Urinary bladder (tissue), 3 donors: ENCODE measurements at regions not wholly inside any gene's neighbourhood (a gene's known extent, or its start where the extent isn't known, plus 50 kb on each side); places are given as distances from the start of the nearest gene placed in this dataset.

ENCODE experiments used
- DNase-seq: peaks from one replicate; pipeline ENCODE4 v3.0.0-alpha.2; 2015; ENCODE audit errors: extremely low spot score
- H3K27ac ChIP-seq: one replicate; pipeline ENCODE4 v1.5.1; 2013; ENCODE audit warnings: low read depth, mild to moderate bottlenecking, moderate library complexity
- H3K36me3 ChIP-seq: one replicate; pipeline ENCODE4 v1.6.1; 2013; ENCODE audit warnings: mild to moderate bottlenecking, moderate library complexity; ENCODE audit not compliant: insufficient read depth
- H3K4me1 ChIP-seq: one replicate; pipeline ENCODE4 v1.6.1; 2013; ENCODE audit warnings: mild to moderate bottlenecking, moderate library complexity; ENCODE audit not compliant: insufficient read depth
- H3K4me3 ChIP-seq: one replicate; pipeline ENCODE4 v1.5.1; 2013; ENCODE audit warnings: low read depth, low read length
- WGBS: extraction: QIAGEN DNeasy Blood & Tissue Kit; methylation state at CpG from one replicate; pipeline ENCODE4 v1.1.7; 2013; 5-methylcytosine and 5-hydroxymethylcytosine counted together
- donor health status: healthy with polysubstance abuse.
- donor health status: healthy.

- WGBS, result 82% methylated on average over 9 of the region's 9 CpGs
- no peaks in the 10 kb centered on the region for H3K4me1 ChIP-seq
- no peak for DNase-seq
- no peak overlapping the region for H3K4me3 ChIP-seq
- no peak overlapping the region for H3K27ac ChIP-seq
- no peaks in the 10 kb centered on the region for H3K36me3 ChIP-seq
Observed at GRCh38 chrX:68929332-68930150, 100.7 kb downstream of the EFNB1 start.

GRCh38 chrX:68928401-68928800 is 99.6 kb downstream of the EFNB1 start:
- H3K36me3 ChIP-seq, result no peaks in the 10 kb centered on the region
- H3K4me3 ChIP-seq, result no peak overlapping the region
- WGBS, result 99% methylated on average over 7 of the region's 7 CpGs
- H3K27ac ChIP-seq, result no peak overlapping the region
- no peak for DNase-seq
- H3K4me1 ChIP-seq, result no peaks in the 10 kb centered on the region

- Histone ChIP-seq H3K4me3 (no peak overlapping the region), H3K36me3 (no peaks in the 10 kb centered on the region), H3K27ac (no peak overlapping the region), H3K4me1 (no peaks in the 10 kb centered on the region)
- 94% methylated on average over 5 of the region's 5 CpGs for WGBS
- no peak for DNase-seq
Observed at GRCh38 chrX:68927178-68927577, 98.4 kb downstream of the EFNB1 start.

- WGBS, result 88% methylated on average over 2 of the region's 2 CpGs
- no peak for DNase-seq
- Histone ChIP-seq H3K27ac (no peak overlapping the region), H3K4me3 (no peak overlapping the region), H3K4me1 (no peaks in the 10 kb centered on the region), H3K36me3 (no peaks in the 10 kb centered on the region)
Observed at GRCh38 chrX:68923147-68923546, 94.3 kb downstream of the EFNB1 start.

GRCh38 chrX:68922013-68922412 is 93.2 kb downstream of the EFNB1 start:
- H3K36me3 ChIP-seq, result no peaks in the 10 kb centered on the region
- DNase-seq, result no peak
- WGBS, result 83% methylated on average over 6 of the region's 6 CpGs

GRCh38 chrX:68920561-68920960 is 91.7 kb downstream of the EFNB1 start:
- WGBS, result 44% methylated on average over 7 of the region's 7 CpGs
- H3K27ac ChIP-seq, result no peak overlapping the region
- no peak overlapping the region for H3K4me3 ChIP-seq
- H3K4me1 ChIP-seq, result no peaks in the 10 kb centered on the region
- no peaks in the 10 kb centered on the region for H3K36me3 ChIP-seq
- DNase-seq, result no peak

More at GRCh38 chrX:68922013-68922412, 93.2 kb downstream of the EFNB1 start:
- Histone ChIP-seq H3K4me3 (no peak overlapping the region), H3K4me1 (no peaks in the 10 kb centered on the region), H3K27ac (no peak overlapping the region)

GRCh38 chrX:68919707-68920106 is 90.9 kb downstream of the EFNB1 start:
- no peak overlapping the region for H3K4me3 ChIP-seq
- no peaks in the 10 kb centered on the region for H3K4me1 ChIP-seq
- no peak overlapping the region for H3K27ac ChIP-seq
- H3K36me3 ChIP-seq, result no peaks in the 10 kb centered on the region
- no peak for DNase-seq

GRCh38 chrX:68918202-68918601 is 89.4 kb downstream of the EFNB1 start:
- Histone ChIP-seq H3K36me3 (no peaks in the 10 kb centered on the region), H3K4me3 (no peak overlapping the region), H3K4me1 (no peaks in the 10 kb centered on the region), H3K27ac (no peak overlapping the region)
- 93% methylated on average over 2 of the region's 2 CpGs for WGBS
- DNase-seq, result no peak

- no peak for DNase-seq
- Histone ChIP-seq H3K27ac (no peak overlapping the region), H3K36me3 (no peaks in the 10 kb centered on the region), H3K4me3 (no peak overlapping the region), H3K4me1 (no peaks in the 10 kb centered on the region)
Observed at GRCh38 chrX:68917799-68918198, 89.0 kb downstream of the EFNB1 start.

GRCh38 chrX:68916891-68917290 is 88.1 kb downstream of the EFNB1 start:
- H3K27ac ChIP-seq, result no peak overlapping the region
- no peak for DNase-seq
- 89% methylated on average over 8 of the region's 8 CpGs for WGBS
- no peak overlapping the region for H3K4me3 ChIP-seq
- no peaks in the 10 kb centered on the region for H3K36me3 ChIP-seq
- H3K4me1 ChIP-seq, result no peaks in the 10 kb centered on the region

- H3K36me3 ChIP-seq, result no peaks in the 10 kb centered on the region
- DNase-seq, result no peak
- no peak overlapping the region for H3K4me3 ChIP-seq
- H3K27ac ChIP-seq, result no peak overlapping the region
- 82% methylated on average over 2 of the region's 2 CpGs for WGBS
- H3K4me1 ChIP-seq, result no peaks in the 10 kb centered on the region
Observed at GRCh38 chrX:68915778-68916177, 87.0 kb downstream of the EFNB1 start.

- Histone ChIP-seq H3K36me3 (no peaks in the 10 kb centered on the region), H3K27ac (no peak overlapping the region), H3K4me1 (no peaks in the 10 kb centered on the region), H3K4me3 (no peak overlapping the region)
- DNase-seq, result no peak
- WGBS, result 85% methylated on average over 8 of the region's 8 CpGs
Observed at GRCh38 chrX:68914479-68914946, 85.7 kb downstream of the EFNB1 start.

- Histone ChIP-seq H3K4me1 (no peaks in the 10 kb centered on the region), H3K27ac (no peak overlapping the region), H3K36me3 (no peaks in the 10 kb centered on the region), H3K4me3 (no peak overlapping the region)
- no peak for DNase-seq
- WGBS, result 89% methylated on average over 7 of the region's 7 CpGs
Observed at GRCh38 chrX:68913249-68913547, 84.4 kb downstream of the EFNB1 start.

GRCh38 chrX:68912113-68912512 is 83.3 kb downstream of the EFNB1 start:
- Histone ChIP-seq H3K27ac (no peak overlapping the region), H3K36me3 (no peaks in the 10 kb centered on the region), H3K4me1 (no peaks in the 10 kb centered on the region), H3K4me3 (no peak overlapping the region)
- WGBS, result 24% methylated on average over 26 of the region's 26 CpGs
- DNase-seq, result no peak
